ENCODE measurements at regions not wholly inside any gene's neighbourhood (a gene's known extent, or its start where the extent isn't known, plus 50 kb on each side); places are given as distances from the start of the nearest gene placed in this dataset.
"Not testable (repeated sequence)": the region's sequence is repeated elsewhere in the genome, so short reads cannot be mapped to it uniquely, and the experiment has no call there.

DNA sequence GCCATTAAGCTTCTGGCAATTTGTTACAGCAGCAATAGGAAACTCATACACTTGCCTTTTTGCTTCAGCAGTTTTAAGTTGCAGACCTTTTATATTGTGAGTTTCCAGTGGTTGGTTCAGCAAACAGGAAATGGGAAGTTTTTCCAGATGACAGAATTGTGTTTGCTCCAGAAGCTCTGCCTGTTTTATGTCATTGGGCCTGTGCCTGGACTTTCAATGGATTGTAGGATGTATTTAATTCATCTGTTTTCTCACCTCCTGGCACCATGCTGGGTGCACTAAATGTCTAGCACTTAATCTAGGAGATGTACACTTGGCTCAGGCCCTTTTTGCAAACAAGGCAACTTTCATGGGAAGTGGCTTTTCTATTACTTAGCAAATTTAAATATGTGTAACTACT, 100.4 kb upstream of the CLINT1 start:
- no peak for DNase-seq

DNA sequence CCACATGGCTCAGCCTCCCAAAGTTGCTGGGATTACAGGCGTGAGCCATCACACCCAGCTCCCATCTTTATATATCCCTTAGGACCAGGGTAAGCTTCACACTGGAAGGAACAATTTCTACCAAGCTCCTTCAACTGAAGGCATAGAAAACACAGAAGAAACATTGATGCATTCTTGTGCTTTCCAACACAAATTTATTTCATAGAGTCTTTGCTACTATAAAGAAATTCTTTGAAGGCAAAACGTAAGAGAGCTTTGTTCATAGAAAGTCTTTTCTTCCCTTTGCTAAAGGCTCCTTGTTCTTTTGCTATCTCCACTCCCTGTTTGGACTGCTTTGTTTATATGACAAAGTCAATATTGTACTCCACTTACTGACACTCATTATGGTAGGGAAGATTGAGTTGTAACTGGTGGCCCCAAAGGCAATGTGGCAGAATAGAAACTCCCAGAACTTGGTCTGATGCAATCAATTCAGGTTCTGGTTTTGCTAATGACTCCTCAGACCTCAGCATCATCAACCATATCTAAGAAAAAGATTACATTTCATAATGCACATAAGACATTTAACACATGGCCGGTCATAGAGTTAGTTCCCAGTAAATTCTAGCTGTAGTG, 97.4 kb upstream of the CLINT1 start:
- no peak for DNase-seq

DNA sequence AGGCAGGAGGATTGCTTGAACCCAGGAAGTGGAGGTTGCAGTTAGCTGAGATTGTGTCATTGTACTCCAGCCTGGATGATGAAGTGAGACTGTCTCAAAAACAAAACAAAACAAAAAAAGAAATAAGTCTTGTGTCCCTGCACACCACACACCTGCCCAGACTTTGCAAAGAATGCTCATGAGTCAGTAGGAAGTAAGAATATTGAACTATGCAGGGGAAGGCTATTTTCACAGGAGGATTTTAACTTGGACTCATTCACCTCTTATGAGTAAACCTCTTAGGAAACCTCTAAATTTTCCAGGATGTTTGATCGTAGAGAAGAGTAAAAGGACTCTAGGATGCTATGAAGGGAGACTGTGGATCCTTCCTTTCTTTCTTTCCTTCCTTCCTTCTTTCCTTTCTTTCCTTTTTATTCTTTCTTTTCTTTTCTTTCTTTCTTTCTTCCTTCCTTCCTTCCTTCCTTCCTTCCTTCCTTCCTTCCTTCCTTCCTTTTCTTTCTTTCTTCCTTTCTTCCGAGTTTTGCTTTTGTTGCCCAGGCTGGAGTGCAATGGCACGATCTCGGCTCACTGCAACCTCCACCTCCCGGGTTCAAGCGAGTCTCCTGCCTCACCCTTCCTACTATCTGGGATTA, 96.7 kb upstream of the CLINT1 start:
- DNase-seq = no peak

DNA sequence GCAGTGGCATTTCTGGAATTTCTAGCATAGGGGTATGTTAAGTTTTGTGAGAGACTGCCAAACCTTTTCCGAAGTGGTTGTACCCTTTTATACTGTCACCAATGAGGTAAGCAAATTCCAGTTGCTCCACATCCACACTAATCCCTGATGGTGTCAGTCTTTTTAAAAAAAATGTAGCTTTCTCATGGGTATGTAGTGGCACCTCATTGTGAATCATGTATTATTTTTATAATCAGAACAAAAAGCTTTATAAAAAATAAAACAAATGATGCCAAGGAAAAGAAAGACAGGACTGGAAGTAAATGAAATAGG, 93.4 kb upstream of the CLINT1 start:
- no peak for DNase-seq

DNA sequence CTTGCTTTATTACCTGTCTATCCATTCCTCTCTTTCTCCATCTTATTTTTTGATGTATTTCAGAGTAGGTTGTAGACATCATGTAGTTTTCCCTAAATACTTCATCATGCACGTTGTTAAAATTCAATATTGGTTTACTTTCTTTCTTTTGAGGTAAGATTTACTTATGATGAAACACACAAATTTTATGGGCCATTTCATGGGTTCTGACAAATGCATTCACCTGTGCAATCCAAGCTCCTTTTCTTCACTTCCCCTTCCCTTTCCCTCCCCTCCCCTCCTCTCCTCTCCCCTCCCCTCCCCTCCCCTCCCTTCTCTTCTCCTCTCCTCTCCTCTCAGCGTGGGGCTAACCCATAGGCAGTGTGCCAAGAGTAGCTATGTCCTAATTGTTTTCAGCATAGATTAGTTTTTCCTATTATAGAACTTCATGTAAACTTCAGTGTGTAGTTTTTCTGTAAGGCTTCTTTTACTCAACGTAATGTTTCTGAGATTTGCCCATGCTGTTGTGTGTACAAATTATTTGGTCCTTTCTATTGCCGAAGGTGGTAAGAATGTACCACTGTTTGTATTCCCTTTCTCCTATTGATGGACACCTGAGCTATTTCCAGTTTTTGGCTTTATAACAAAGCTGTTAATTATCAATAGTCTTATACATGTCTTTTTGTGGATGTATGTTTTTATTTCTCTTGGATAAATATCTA, 92.9 kb upstream of the CLINT1 start:
- no peak for DNase-seq

DNA sequence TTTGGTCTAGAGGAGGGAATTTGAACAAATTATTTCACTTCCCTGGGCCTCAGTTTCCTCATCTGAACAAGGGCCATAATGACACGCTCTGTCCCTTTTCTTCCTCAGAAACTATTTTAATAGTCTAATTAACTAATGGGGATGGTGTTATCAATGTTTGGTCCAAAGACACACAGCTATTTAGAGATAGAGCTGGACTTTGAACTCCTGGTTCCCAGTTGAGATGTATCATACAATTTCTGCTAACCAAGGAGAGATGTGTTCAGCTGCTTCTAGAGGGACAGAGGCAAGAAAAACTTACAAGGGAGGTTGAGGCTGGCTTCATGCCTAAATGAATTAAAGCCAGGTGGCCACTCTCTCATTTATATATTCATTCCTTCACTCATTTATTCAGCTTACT, 90.6 kb upstream of the CLINT1 start:
- DNase-seq = no peak

DNA sequence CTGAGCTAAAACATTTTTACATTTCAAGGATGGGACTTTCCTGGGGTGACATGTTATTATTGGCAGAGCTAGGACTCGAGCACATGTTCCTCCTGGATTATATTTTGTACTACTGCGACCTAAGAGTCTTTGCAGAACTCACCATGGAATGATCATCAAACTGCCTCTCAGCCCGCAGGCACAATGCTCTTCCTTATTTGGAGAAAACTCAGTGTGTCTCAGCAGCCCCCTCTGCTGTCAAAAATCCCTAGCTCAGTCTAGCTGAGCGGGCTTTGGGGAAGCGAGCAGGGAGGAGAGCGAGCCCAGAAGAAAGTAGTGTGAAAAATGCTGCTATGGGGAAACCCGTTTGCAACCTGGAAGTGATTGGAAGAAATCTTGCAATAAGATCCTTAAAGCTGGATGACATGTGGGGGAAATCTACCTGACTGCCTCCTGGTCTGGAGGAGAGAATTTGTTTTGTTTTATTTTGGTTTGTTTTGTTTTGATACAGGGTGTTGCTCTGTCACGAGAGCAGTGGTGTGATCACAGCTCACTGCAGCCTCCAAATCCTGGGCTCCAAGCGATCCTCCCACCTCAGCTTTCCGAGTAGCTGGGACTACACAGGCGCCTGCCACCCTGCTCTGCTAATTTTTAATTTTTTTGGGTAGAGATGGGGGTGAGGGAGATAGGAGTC, 89.9 kb upstream of the CLINT1 start:
- DNase-seq = no peak

DNA sequence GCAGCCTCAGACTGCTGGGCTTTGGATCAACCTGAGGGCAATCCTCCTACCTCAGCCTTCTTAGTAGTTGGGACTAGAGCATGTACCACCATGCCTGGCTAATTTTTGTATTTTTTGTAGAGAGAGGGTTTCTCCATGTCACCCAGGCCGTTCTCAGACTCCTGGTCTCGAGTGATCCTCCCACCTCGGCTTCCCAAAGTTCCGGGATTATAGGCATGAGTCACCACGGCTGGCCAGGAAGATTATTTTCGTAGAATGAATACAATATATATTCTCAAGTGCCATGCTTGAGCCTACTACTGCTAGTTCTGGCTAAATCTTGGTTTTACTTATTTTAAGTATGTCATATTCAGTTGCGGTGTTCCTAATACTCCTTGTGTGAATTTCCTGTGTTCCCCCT, 88.2 kb upstream of the CLINT1 start:
- no peak for DNase-seq

DNA sequence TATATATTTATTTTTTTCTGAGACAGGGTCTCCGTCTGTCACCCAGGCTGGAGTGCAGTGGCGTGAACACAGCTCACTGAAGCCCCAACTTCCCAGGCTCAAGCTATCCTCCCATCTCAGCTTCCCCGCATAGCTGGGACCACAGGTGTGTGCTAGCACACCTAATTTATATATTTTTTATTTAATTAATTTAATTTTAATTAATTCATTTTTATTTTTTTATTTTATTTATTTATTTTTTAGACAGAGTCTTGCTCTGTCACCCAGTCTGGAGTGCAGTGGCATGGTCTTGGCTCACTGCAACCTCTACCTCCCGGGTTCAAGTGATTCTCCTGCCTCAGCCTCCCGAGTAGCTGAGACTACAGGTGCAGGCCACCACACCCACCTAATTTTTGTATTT, 86.9 kb upstream of the CLINT1 start:
- not testable (repeated sequence) for DNase-seq

DNA sequence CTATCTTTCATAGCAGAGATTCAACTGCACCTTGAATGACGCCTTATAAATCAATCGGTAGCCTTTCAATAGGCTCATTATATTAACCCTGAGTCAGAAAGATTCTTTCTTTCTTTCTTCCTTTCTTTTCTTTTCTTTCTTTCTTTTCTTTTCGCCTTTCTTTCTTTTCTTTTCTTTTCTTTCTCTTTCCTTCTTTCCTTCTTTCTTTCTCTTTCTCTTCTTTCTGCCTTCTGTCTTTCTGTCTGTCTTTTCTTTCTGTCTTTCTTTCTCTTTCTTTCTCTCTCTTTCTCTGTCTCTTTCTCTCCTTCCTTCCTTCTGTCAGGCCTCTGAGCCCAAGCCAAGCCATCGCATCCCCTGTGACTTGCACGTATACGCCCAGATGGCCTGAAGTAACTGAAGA, 86.0 kb upstream of the CLINT1 start:
- no peak for DNase-seq

DNA sequence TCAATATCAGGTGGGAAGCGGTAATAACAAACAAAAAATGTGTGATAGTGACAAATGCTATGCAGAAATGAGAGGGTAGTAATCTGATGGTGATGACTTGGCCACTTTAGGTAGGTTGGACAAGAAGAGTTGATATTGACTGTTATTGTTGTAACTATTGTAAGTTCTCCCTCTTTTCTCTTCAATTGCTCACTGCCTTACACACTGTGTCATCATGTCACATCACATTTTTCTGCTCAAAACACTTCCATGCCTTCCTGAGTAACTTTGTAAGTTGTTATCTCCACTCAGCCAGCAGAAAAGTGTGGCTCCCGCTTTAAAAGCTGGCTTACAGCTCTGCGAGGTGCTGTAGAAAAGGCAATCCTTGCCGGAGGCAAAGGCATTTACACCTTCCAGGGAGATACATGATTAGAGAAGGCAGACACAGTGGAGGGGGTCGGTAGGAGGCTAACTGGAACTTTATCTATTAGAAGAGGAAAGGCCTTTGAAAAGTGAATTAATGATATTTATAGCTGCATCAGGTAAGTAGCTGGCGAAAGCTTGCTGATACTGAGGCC, 85.2 kb upstream of the CLINT1 start:
- DNase-seq = no peak

DNA sequence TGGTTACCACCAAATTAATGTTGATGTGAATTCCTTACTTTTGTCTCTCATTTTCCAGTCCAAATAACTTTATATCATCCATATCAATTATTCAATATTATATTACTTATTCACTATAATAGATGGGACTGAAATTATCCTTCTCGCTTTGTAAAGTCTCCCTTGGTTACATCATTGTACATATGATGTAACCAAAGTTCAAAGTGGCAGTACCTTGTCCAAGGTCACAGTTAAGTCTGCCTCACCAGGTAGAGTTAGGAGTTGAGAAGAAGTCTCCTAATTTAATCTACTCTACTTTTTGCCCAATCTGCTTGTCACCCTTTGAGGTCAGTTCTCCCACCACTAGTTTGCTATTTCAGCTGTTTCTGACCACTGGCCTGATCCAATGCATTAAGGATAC, 83.7 kb upstream of the CLINT1 start:
- DNase-seq = no peak

DNA sequence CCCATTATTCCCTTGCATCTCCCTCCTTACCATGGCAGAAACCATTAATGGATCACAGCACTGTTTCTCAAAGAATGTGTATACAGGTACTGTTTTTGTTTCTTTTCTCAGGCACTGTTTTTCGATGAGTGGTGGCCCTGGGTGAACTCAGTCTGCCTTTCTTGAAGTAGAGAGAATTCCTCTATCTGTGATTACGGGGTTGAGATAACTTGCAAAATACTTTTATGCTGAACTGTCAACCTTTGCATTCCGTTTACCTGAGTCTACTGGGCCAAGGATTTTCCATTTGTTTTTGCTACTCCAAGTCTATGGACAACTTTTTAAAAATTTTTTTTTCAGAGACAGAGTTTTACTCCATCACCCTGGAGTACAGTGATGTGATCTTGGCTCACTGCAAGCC, 82.7 kb upstream of the CLINT1 start:
- DNase-seq = no peak

DNA sequence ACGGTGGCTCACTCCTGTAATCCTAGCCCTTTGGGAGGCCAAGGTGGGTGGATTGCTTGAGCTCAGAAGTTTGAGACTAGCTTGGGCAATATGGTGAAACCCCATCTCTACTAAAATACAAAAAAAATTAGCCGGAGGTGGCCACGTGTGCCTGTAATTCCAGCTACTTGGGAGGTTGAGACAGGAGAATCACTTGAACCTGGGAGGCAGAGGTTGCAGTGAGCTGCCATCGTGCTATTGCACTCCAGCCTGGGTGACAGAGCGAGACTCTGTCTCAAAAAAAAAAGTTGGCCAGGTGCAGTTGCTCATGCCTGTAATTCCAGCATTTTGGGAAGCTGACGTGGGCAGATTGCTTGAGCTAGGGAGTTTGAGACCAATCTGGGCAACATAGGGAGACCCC, 79.2 kb upstream of the CLINT1 start:
- DNase-seq = not testable (repeated sequence)

DNA sequence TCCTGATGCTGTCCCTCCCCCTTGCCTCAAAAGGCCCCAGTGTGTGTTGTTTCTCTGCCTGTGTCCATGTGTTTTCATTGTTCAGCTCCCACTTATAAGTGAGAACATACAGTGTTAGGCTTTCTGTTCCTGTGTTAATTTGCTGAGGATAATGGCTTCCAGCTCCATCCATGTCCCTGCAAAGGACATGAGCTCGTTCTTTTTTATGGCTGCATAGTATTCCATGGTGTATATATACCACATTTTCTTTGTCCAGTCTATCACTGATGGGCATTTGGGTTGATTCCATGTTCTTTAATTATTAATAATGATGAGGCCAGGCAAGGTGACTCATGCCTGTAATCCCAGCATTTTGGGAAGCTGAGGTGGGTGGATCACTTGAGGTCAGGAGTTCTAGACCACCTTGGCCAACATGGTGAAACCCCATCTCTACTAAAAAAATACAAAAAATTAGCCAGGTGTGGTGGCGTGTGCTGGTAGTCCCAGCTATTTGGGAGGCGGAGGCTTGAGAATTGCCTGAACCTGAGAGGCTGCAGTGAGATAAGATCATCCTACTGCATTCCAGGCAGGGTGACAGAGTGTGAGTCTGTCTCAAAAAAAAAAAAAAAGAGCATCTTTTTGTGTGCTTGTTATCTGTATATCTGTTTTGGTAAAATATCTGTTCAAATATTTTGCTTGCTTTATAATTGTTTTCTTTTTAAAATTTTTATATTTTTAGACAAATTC, 78.0 kb upstream of the CLINT1 start:
- DNase-seq = not testable (repeated sequence)

DNA sequence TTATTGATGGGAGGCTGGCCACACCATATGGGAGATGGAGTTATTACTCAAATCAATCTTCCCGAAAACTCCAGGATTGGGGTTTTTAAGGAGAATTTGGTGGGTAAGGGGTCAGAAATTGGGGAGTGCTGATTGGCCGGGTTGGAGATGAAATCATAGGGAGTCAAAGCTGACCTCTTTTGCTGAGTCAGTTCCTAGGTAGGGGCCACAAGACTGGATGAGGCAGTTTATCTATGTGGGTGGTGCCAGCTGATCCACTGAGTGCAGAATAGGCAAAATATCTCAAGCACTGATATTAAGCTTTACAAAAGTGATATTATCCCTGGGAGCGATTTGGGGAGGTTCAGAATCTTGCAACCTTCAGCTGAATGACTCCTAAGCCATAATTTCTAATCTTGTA, 75.7 kb upstream of the CLINT1 start:
- no peak for DNase-seq

DNA sequence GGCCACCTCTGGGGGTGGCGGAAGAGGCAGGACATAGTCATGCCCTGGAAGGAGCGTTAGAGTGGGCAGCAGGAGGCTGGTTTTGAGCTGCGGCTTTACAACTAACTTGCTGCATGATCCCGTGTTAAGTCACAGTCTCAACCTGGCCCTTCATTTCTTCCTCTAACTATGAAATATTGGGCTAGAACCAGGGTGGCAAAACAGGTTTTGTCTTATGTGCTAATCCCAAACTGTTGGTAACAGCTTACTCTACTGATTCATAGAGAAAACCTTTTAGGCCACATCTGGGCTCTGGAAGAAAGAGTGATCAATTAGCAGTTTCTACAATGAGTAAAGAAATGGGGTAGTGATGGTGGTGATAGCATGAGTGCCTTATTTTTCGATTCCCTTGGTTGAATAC, 74.1 kb upstream of the CLINT1 start:
- no peak for DNase-seq

DNA sequence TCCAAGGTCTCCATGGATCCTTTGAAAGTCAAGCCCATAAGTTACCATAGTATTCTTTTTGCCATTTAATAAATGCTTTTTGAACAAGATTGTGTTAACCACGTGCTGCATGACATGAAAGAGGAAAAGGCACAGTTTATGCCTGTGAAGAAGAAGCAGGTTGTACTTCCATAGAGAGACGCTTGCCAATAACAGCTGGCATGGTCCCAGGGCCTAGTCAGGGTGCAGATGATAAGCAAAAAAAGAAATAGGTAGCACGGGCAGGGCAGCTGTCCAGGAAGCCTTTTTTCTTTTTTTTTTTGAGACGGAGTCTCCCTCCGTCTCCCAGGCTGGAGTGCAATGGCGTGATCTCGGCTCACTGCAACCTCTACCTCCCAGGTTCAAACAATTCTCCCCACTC, 71.8 kb upstream of the CLINT1 start:
- DNase-seq = no peak

DNA sequence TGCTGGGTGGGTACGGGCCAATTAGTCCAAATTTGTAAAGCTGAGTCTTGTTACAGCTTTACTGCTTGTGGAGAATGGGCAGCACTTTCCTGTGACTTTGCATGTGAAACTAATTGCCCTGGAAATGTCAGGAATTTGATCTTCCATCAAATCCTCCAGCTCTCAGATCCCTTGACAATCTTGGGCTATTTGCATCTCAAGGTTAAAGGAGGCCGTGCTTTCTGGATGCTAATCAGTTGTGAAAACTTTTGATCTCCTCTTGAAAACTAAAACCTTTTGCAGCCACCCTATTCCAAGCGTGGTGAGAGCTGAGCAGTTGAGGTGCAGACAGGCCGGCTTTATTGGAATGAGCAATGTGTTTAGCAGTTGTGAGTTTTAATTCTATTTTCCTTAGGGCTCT, 68.0 kb upstream of the CLINT1 start:
- DNase-seq = no peak

DNA sequence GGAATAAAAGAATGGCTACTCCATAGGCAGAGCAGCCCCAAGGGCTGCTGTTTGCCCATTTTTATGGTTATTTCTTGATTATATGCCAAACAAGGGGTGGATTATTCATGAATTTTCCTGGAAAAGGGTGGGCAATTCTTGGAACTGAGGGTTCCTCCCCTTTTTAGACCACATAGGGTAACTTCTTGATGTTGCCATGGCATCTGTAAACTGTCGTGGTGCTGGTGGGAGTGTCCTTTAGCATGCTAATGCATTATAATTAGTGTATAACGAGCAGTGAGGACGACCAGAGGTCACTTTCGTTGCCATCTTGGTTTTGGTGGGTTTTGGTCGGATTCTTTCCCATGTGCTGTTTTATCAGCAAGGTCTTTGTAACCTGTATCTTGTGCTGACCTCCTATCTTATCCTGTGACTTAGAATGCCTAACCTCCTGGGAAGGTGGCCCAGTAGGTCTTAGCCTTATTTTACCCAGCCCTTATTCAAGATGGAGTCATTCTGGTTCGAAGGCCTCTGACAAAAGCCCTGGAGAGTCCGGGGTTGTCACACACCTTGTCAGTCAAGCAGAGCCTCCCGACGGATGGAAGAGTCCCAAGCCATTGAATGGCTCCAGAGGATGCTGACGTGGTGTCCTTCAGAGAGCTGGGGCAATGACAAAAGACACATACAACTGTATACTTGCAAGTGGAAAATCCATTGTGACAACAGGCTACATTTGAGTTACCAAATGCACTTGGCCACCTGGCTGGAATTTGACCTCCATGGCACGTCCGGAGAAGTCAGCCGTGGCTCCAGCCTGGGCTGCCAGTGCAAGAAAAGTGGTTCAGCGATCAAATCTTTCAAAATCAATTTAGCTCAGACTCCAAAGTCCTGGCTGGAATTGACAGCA, 67.1 kb upstream of the CLINT1 start:
- DNase-seq = no peak

DNA sequence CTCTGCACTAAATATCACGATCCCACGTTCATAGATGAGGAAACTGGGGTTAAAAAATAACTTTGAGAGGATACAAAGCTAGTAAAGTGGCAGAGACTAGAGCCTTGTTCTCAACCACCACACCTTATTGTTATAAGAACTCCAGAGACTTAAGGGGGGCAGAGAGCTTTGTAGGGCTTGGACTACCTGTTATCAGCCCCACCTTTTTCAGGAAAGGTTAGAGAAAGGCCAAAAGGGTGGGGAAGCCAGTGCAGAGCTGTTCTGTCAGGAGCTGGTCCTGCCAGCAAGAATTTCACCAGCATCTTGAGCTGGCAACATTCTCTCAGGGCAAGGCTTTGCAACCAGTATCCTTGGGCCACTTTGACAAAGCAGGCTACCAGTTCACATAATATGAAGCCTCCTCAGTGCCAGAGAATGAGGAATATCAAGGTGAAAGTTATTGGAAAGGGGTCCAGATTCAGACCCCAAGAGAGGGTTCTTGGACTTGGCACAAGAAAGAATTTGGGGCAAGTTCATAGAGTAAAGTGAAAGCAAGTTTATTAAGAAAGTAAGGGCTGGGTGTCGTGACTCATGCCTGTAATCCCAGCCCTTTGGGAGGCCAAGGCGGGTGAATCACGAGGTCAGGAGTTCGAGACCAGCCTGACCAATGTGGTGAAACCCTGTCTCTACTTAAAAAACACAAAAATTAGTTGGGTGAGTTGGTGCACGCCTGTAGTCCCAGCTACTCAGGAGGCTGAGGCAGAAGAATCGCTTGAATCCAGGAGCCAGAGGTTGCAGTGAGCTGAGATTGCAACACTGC, 66.2 kb upstream of the CLINT1 start:
- DNase-seq = no peak

Data from T1000 (cell line).